Esophagus muscularis mucosa (tissue), 4 donors: ENCODE measurements at regions not wholly inside any gene's neighbourhood (a gene's known extent, or its start where the extent isn't known, plus 50 kb on each side); places are given as distances from the start of the nearest gene placed in this dataset.

ENCODE experiments used
- DNase-seq: peaks from one replicate; pipeline ENCODE4 v3.0.0-alpha.2; 2017; ENCODE audit errors: extremely low spot score
- H3K27ac ChIP-seq, 4 donors: fragments of 200-600 bp; sonication (generic); replicated peaks in 1 of 4; 1 replicate in 3 of 4; 2 replicates in 1 of 4; pipeline ENCODE4 v1.5.1; 2016 to 2019; ENCODE audit warnings: mild to moderate bottlenecking in 1 of 4
- H3K27me3 ChIP-seq, 4 donors: fragments of 200-600 bp; sonication (generic); one replicate each; pipeline versions ENCODE4 v1.5.1 to v1.6.0; 2016 to 2019
- H3K36me3 ChIP-seq, 4 donors: fragments of 200-600 bp; sonication (generic); one replicate each; pipeline ENCODE4 v1.5.1; 2016 to 2019
- H3K4me1 ChIP-seq, 4 donors: fragments of 200-600 bp; sonication (generic); one replicate each; pipeline ENCODE4 v1.5.1; 2016 to 2019
- H3K4me3 ChIP-seq, 4 donors: fragments of 200-600 bp; sonication (generic); 1 replicate in 2 of 4; 2 replicates in 2 of 4; pipeline ENCODE4 v1.5.1; 2016 to 2019; ENCODE audit warnings: mild to moderate bottlenecking in 4 of 4, moderate library complexity in 1 of 4
- H3K9me3 ChIP-seq, 4 donors: fragments of 200-600 bp; sonication (generic); 1 replicate in 3 of 4; 2 replicates in 1 of 4; pipeline ENCODE4 v1.5.1; 2016 to 2019
- EP300 ChIP-seq: sonication (generic); formaldehyde crosslinking; IDR thresholded peaks from one replicate; pipeline ENCODE4 v1.6.1; 2017; ENCODE audit warnings: antibody characterized with exemption
- POLR2A ChIP-seq: fragments of 450-650 bp; IDR thresholded peaks from one replicate; pipeline ENCODE4 v1.6.1; 2017; ENCODE audit warnings: antibody characterized with exemption, moderate library complexity, mild to moderate bottlenecking, low read depth
- POLR2AphosphoS5 ChIP-seq, 2 donors: sonication (generic); formaldehyde crosslinking; IDR thresholded peaks; one replicate each; pipeline ENCODE4 v1.6.1; 2017; ENCODE audit warnings: antibody characterized with exemption in 2 of 2
- WGBS: methylation state at CpG from one replicate; pipeline ENCODE4 v1.1.5; 2018; 5-methylcytosine and 5-hydroxymethylcytosine counted together
- intact Hi-C: fragments of 100-400 bp; cut with DNase I; formaldehyde crosslinking; loops from one replicate; pipeline ENCODE4 v1.15.1; 2023
- TF ChIP-seq, protein P1 (sequence below), 3 experiments: fragments of 200-600 bp in 2 of 3; fragments of 450-650 bp in 1 of 3; sonication (generic) in 2 of 3; IDR thresholded peaks; one replicate each; pipeline ENCODE4 v1.5.1; 2017 to 2019; ENCODE audit warnings: antibody characterized with exemption in 3 of 3, mild to moderate bottlenecking in 2 of 3, moderate library complexity in 1 of 3

GRCh38 chr1:194155962-194156361 is 969.5 kb upstream of the B3GALT2 start:
- H3K4me3 ChIP-seq = no peak overlapping the region
- H3K4me1 ChIP-seq = no peaks in the 10 kb centered on the region
- 75% methylated on average over 3 of the region's 3 CpGs for WGBS
- DNase-seq = no peak
- H3K27me3 ChIP-seq = no peaks in the 10 kb centered on the region
- TF ChIP-seq, protein P1, sequence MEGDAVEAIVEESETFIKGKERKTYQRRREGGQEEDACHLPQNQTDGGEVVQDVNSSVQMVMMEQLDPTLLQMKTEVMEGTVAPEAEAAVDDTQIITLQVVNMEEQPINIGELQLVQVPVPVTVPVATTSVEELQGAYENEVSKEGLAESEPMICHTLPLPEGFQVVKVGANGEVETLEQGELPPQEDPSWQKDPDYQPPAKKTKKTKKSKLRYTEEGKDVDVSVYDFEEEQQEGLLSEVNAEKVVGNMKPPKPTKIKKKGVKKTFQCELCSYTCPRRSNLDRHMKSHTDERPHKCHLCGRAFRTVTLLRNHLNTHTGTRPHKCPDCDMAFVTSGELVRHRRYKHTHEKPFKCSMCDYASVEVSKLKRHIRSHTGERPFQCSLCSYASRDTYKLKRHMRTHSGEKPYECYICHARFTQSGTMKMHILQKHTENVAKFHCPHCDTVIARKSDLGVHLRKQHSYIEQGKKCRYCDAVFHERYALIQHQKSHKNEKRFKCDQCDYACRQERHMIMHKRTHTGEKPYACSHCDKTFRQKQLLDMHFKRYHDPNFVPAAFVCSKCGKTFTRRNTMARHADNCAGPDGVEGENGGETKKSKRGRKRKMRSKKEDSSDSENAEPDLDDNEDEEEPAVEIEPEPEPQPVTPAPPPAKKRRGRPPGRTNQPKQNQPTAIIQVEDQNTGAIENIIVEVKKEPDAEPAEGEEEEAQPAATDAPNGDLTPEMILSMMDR (IDR thresholded peaks at IDR 0.05) = no peak
- no peak for TF ChIP-seq EP300
- TF ChIP-seq POLR2AphosphoS5 (IDR thresholded peaks at IDR 0.05) = no peak
- TF ChIP-seq POLR2A = no peak
- H3K36me3 ChIP-seq = no peaks in the 10 kb centered on the region
- H3K27ac ChIP-seq = no peak overlapping the region
- intact Hi-C loops = no loop called here
- H3K9me3 ChIP-seq = peaks cover 0 to 8% (median 0%) of the 10 kb centered on the region in 4 donors

GRCh38 chr1:194151056-194151455 is 964.6 kb upstream of the B3GALT2 start:
- Histone ChIP-seq H3K4me1 (no peaks in the 10 kb centered on the region), H3K36me3 (no peaks in the 10 kb centered on the region), H3K9me3 (no peaks in the 10 kb centered on the region), H3K27ac (no peak overlapping the region), H3K27me3 (no peaks in the 10 kb centered on the region), H3K4me3 (no peak overlapping the region)
- 88% methylated on average over 1 of the region's 1 CpG for WGBS
- no peak for DNase-seq
- intact Hi-C loops = no loop called here
- TF ChIP-seq, protein P1 (IDR thresholded peaks at IDR 0.05) = no peak
- no peak for TF ChIP-seq POLR2AphosphoS5 (IDR thresholded peaks at IDR 0.05)
- no peak for TF ChIP-seq POLR2A
- TF ChIP-seq EP300 = no peak

DNA sequence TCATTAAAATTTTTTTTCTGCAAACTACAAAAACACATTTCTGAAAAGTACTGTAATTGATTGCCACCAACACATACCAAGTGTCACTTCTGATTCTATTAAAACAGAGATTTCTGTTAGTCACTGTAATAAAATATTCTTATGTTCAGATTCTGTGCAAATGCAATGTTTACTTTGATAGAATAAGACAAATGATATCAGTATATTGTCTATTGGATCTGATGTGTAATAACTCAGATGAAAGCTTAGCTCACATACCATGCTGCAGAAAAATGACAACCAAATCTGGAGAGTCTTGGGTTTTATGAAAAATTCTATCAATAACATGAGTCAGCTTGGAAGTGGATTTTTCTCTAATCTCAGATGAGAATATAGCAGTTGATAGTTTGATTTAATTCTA is 963.8 kb upstream of the B3GALT2 start:
- no peaks in the 10 kb centered on the region for H3K4me1 ChIP-seq
- no peaks in the 10 kb centered on the region for H3K9me3 ChIP-seq
- H3K27me3 ChIP-seq = no peaks in the 10 kb centered on the region
- H3K27ac ChIP-seq = no peak overlapping the region
- TF ChIP-seq POLR2AphosphoS5 (IDR thresholded peaks at IDR 0.05) (no peak), EP300 (no peak), POLR2A (no peak)
- TF ChIP-seq, protein P1 (IDR thresholded peaks at IDR 0.05) = no peak
- intact Hi-C loops = no loop called here
- no peak for DNase-seq
- H3K4me3 ChIP-seq = no peak overlapping the region
- H3K36me3 ChIP-seq = no peaks in the 10 kb centered on the region

GRCh38 chr1:194133152-194133551 is 946.7 kb upstream of the B3GALT2 start:
- intact Hi-C loops = no loop called here
- no peak for DNase-seq
- H3K4me1 ChIP-seq = no peaks in the 10 kb centered on the region
- TF ChIP-seq EP300 (no peak), POLR2A (no peak), POLR2AphosphoS5 (IDR thresholded peaks at IDR 0.05) (no peak)
- TF ChIP-seq, protein P1 (IDR thresholded peaks at IDR 0.05) = no peak
- H3K27me3 ChIP-seq = no peaks in the 10 kb centered on the region
- H3K9me3 ChIP-seq = no peaks in the 10 kb centered on the region
- no peaks in the 10 kb centered on the region for H3K36me3 ChIP-seq
- no peak overlapping the region for H3K4me3 ChIP-seq
- WGBS = 86% methylated on average over 2 of the region's 2 CpGs
- H3K27ac ChIP-seq = no peak overlapping the region

GRCh38 chr1:194118086-194118485 is 931.7 kb upstream of the B3GALT2 start:
- no peaks in the 10 kb centered on the region for H3K9me3 ChIP-seq
- DNase-seq = no peak

More at GRCh38 chr1:194118086-194118485, 931.7 kb upstream of the B3GALT2 start:
- H3K36me3 ChIP-seq = no peaks in the 10 kb centered on the region
- H3K4me1 ChIP-seq = no peaks in the 10 kb centered on the region
- H3K4me3 ChIP-seq = no peak overlapping the region
- H3K27me3 ChIP-seq = no peaks in the 10 kb centered on the region
- H3K27ac ChIP-seq = no peak overlapping the region
- TF ChIP-seq POLR2AphosphoS5 (IDR thresholded peaks at IDR 0.05) = no peak
- TF ChIP-seq, protein P1 (IDR thresholded peaks at IDR 0.05) = no peak
- TF ChIP-seq EP300 = no peak
- no peak for TF ChIP-seq POLR2A
- 93% methylated on average over 22 of the region's 22 CpGs for WGBS
- intact Hi-C loops = no loop called here
